Trophoblast cell (in vitro differentiated cells and primary cell): ENCODE measurements at regions not wholly inside any gene's neighbourhood (a gene's known extent, or its start where the extent isn't known, plus 50 kb on each side); places are given as distances from the start of the nearest gene placed in this dataset.
A peak's percentile ranks its signal among the peaks of the same experiment; 100 is the strongest.

Source experiments
- DNase-seq, 2 donors: peaks; one replicate each; pipeline ENCODE4 v3.0.0-alpha.2; 2016
- H2AFZ ChIP-seq: 2 replicates; pipeline ENCODE4 v1.6.1; 2013; ENCODE audit warnings: low read length, moderate library complexity, mild to moderate bottlenecking; ENCODE audit not compliant: insufficient read depth, poor library complexity
- H2AK5ac ChIP-seq: 2 replicates; pipeline ENCODE4 v1.6.1; 2013; ENCODE audit warnings: mild to moderate bottlenecking, low read length
- H2BK120ac ChIP-seq: 2 replicates; pipeline ENCODE4 v1.6.1; 2013; ENCODE audit warnings: low read length, mild to moderate bottlenecking, moderate library complexity; ENCODE audit not compliant: insufficient read depth, poor library complexity
- H2BK12ac ChIP-seq: 2 replicates; pipeline ENCODE4 v1.6.1; 2013; ENCODE audit warnings: mild to moderate bottlenecking, low read length, moderate library complexity
- H2BK5ac ChIP-seq: 2 replicates; pipeline ENCODE4 v1.6.1; 2013; ENCODE audit warnings: low read length, low read depth, moderate library complexity, mild to moderate bottlenecking; ENCODE audit not compliant: poor library complexity
- H3K14ac ChIP-seq: 2 replicates; pipeline ENCODE4 v1.6.1; 2013; ENCODE audit warnings: mild to moderate bottlenecking, low read length
- H3K18ac ChIP-seq: 2 replicates; pipeline ENCODE4 v1.6.1; 2013; ENCODE audit warnings: mild to moderate bottlenecking, low read length
- H3K23ac ChIP-seq: 2 replicates; pipeline ENCODE4 v1.6.1; 2013; ENCODE audit warnings: low read length
- H3K27ac ChIP-seq: 2 replicates; pipeline ENCODE4 v1.5.1; 2013; ENCODE audit warnings: low read depth, mild to moderate bottlenecking, inconsistent platforms, low read length, moderate library complexity
- H3K27me3 ChIP-seq: 2 replicates; pipeline ENCODE4 v1.6.1; 2013; ENCODE audit warnings: inconsistent platforms, mild to moderate bottlenecking, low read length, moderate library complexity; ENCODE audit not compliant: insufficient read depth
- H3K36me3 ChIP-seq, 2 experiments: 1 replicate in 1 of 2; 2 replicates in 1 of 2; pipeline ENCODE4 v1.6.1; 2013; ENCODE audit warnings: low read length in 2 of 2, mild to moderate bottlenecking in 2 of 2, moderate library complexity in 1 of 2; ENCODE audit not compliant: insufficient read depth in 2 of 2, control insufficient read depth in 1 of 2
- H3K4ac ChIP-seq: 2 replicates; pipeline ENCODE4 v1.6.1; 2013; ENCODE audit warnings: low read depth, mild to moderate bottlenecking, low read length, moderate library complexity
- H3K4me1 ChIP-seq, 2 experiments: 1 replicate in 1 of 2; 2 replicates in 1 of 2; pipeline ENCODE4 v1.6.1; 2013; ENCODE audit warnings: low read length in 2 of 2, mild to moderate bottlenecking in 2 of 2, moderate library complexity in 1 of 2; ENCODE audit not compliant: insufficient read depth in 2 of 2, control insufficient read depth in 1 of 2
- H3K4me2 ChIP-seq: 2 replicates; pipeline ENCODE4 v1.6.1; 2013; ENCODE audit warnings: inconsistent platforms, mild to moderate bottlenecking, low read length, moderate library complexity
- H3K4me3 ChIP-seq: 2 replicates; pipeline ENCODE4 v1.5.1; 2013; ENCODE audit warnings: mild to moderate bottlenecking, low read depth, low read length, inconsistent platforms
- H3K79me1 ChIP-seq: one replicate; pipeline ENCODE4 v1.6.1; 2013; ENCODE audit warnings: low read length
- H3K79me2 ChIP-seq: 2 replicates; pipeline ENCODE4 v1.6.1; 2013; ENCODE audit warnings: low read length, mild to moderate bottlenecking; ENCODE audit not compliant: control insufficient read depth, insufficient read depth, poor library complexity
- H3K9ac ChIP-seq: 2 replicates; pipeline ENCODE4 v1.6.1; 2013; ENCODE audit warnings: mild to moderate bottlenecking, low read length
- H3K9me3 ChIP-seq: 2 replicates; pipeline ENCODE4 v1.6.1; 2013; ENCODE audit warnings: low read depth, mild to moderate bottlenecking, control low read depth, inconsistent platforms, low read length; ENCODE audit not compliant: insufficient read depth
- H4K12ac ChIP-seq: 2 replicates; pipeline ENCODE4 v1.6.1; 2013; ENCODE audit warnings: low read depth, mild to moderate bottlenecking, low read length, moderate library complexity
- H4K8ac ChIP-seq: 2 replicates; pipeline ENCODE4 v1.6.1; 2013; ENCODE audit warnings: low read depth, mild to moderate bottlenecking, low read length, moderate library complexity
- H4K91ac ChIP-seq: one replicate; pipeline ENCODE4 v1.6.1; 2013; ENCODE audit warnings: low read depth, mild to moderate bottlenecking, low read length, moderate library complexity
- WGBS: extraction: QIAGEN DNeasy Blood & Tissue Kit; methylation state at CpG from one replicate; pipeline ENCODE4 v1.1.7; 2013; ENCODE audit warnings: missing lambda C conversion rate; ENCODE audit not compliant: insufficient read length, insufficient coverage; ENCODE audit errors: extremely low coverage; 5-methylcytosine and 5-hydroxymethylcytosine counted together

- no peak for DNase-seq
- H2AK5ac ChIP-seq: no peak overlapping the region
- H2BK12ac ChIP-seq: no peak overlapping the region
- no peak overlapping the region for H4K8ac ChIP-seq
- no peaks in the 10 kb centered on the region for H3K9me3 ChIP-seq
- H3K23ac ChIP-seq: no peak overlapping the region
- no peak overlapping the region for H4K91ac ChIP-seq
- peaks cover 4% of the 10 kb centered on the region for H3K79me1 ChIP-seq
- no peak overlapping the region for H2AFZ ChIP-seq
- no peak overlapping the region for H3K4me3 ChIP-seq
- H4K12ac ChIP-seq: no peak overlapping the region
- no peak overlapping the region for H3K27ac ChIP-seq
- no CpG with 5 or more reads among the region's 6 CpGs for WGBS
- peaks cover 4% of the 10 kb centered on the region for H3K79me2 ChIP-seq
- peaks cover 3 to 7% of the 10 kb centered on the region in 2 experiments for H3K4me1 ChIP-seq
- no peak overlapping the region for H3K9ac ChIP-seq
- H3K14ac ChIP-seq: no peak overlapping the region
- H3K18ac ChIP-seq: no peak overlapping the region
- H2BK120ac ChIP-seq: no peak overlapping the region
- no peaks in the 10 kb centered on the region for H3K36me3 ChIP-seq
- H3K4me2 ChIP-seq: no peak overlapping the region
- no peak overlapping the region for H2BK5ac ChIP-seq
- no peaks in the 10 kb centered on the region for H3K27me3 ChIP-seq
- no peak overlapping the region for H3K4ac ChIP-seq
These were observed 115.2 kb upstream of the BEND6 start for GRCh38 chr6:56839533-56840183.

- no CpG with 5 or more reads among the region's 1 CpG for WGBS
These were observed 115.9 kb upstream of the BEND6 start for GRCh38 chr6:56838965-56839364.

GRCh38 chr6:56838016-56838555 is 116.8 kb upstream of the BEND6 start:
- H4K12ac ChIP-seq: no peak overlapping the region
- no peak overlapping the region for H3K4me2 ChIP-seq
- no peak for DNase-seq
- no peak overlapping the region for H2AFZ ChIP-seq
- H3K4me1 ChIP-seq: peaks cover 3 to 7% of the 10 kb centered on the region in 2 experiments
- no peak overlapping the region for H4K8ac ChIP-seq
- H3K9me3 ChIP-seq: no peaks in the 10 kb centered on the region
- H2AK5ac ChIP-seq: no peak overlapping the region
- no peak overlapping the region for H2BK5ac ChIP-seq
- H3K27me3 ChIP-seq: no peaks in the 10 kb centered on the region
- no peaks in the 10 kb centered on the region for H3K36me3 ChIP-seq
- peaks cover 2% of the 10 kb centered on the region for H3K79me2 ChIP-seq
- no peak overlapping the region for H3K14ac ChIP-seq
- WGBS: no CpG with 5 or more reads among the region's 2 CpGs
- H3K18ac ChIP-seq: no peak overlapping the region
- no peak overlapping the region for H4K91ac ChIP-seq
- H2BK12ac ChIP-seq: no peak overlapping the region
- H3K23ac ChIP-seq: no peak overlapping the region
- no peak overlapping the region for H3K27ac ChIP-seq
- H3K4ac ChIP-seq: no peak overlapping the region
- peaks cover 3% of the 10 kb centered on the region for H3K79me1 ChIP-seq
- H3K9ac ChIP-seq: no peak overlapping the region
- no peak overlapping the region for H2BK120ac ChIP-seq
- H3K4me3 ChIP-seq: no peak overlapping the region

More at GRCh38 chr6:56838965-56839364, 115.9 kb upstream of the BEND6 start:
- no peak for DNase-seq
- H2AK5ac ChIP-seq: no peak overlapping the region
- no peak overlapping the region for H4K8ac ChIP-seq
- H3K4ac ChIP-seq: no peak overlapping the region
- no peak overlapping the region for H2BK120ac ChIP-seq
- no peak overlapping the region for H2BK12ac ChIP-seq
- no peaks in the 10 kb centered on the region for H3K27me3 ChIP-seq
- H4K91ac ChIP-seq: no peak overlapping the region
- no peak overlapping the region for H3K27ac ChIP-seq
- H3K79me2 ChIP-seq: peaks cover 4% of the 10 kb centered on the region
- no peaks in the 10 kb centered on the region for H3K36me3 ChIP-seq
- H3K9me3 ChIP-seq: no peaks in the 10 kb centered on the region
- H2BK5ac ChIP-seq: no peak overlapping the region
- no peak overlapping the region for H3K14ac ChIP-seq
- no peak overlapping the region for H3K23ac ChIP-seq
- no peak overlapping the region for H3K4me3 ChIP-seq
- peaks cover 4% of the 10 kb centered on the region for H3K79me1 ChIP-seq
- H4K12ac ChIP-seq: no peak overlapping the region
- no peak overlapping the region for H3K4me2 ChIP-seq
- no peak overlapping the region for H3K18ac ChIP-seq
- peaks cover 3 to 7% of the 10 kb centered on the region in 2 experiments for H3K4me1 ChIP-seq
- H3K9ac ChIP-seq: no peak overlapping the region
- H2AFZ ChIP-seq: no peak overlapping the region

- Histone ChIP-seq H2BK5ac (no peak overlapping the region), H3K4me3 (no peak overlapping the region), H3K18ac (no peak overlapping the region), H3K14ac (no peak overlapping the region), H4K91ac (no peak overlapping the region), H3K79me2 (no peaks in the 10 kb centered on the region), H2AK5ac (no peak overlapping the region), H2AFZ (no peak overlapping the region), H4K8ac (no peak overlapping the region), H3K4me1 (peaks cover 0 to 2% of the 10 kb centered on the region in 2 experiments), H3K9me3 (no peaks in the 10 kb centered on the region), H3K79me1 (no peaks in the 10 kb centered on the region), H2BK12ac (no peak overlapping the region), H3K36me3 (no peaks in the 10 kb centered on the region), H3K27me3 (no peaks in the 10 kb centered on the region), H3K9ac (no peak overlapping the region), H3K4me2 (no peak overlapping the region), H4K12ac (no peak overlapping the region), H3K27ac (no peak overlapping the region), H3K4ac (peak overlapping the region; percentile 62), H2BK120ac (no peak overlapping the region), H3K23ac (no peak overlapping the region)
- no CpG with 5 or more reads among the region's 6 CpGs for WGBS
- DNase-seq: peak in 1 of 2 donors; percentile 47
These were observed 117.5 kb upstream of the BEND6 start for GRCh38 chr6:56837322-56837894.
